GM21576 (cell line): ENCODE measurements at regions not wholly inside any gene's neighbourhood (a gene's known extent, or its start where the extent isn't known, plus 50 kb on each side); places are given as distances from the start of the nearest gene placed in this dataset.

ENCODE experiments used
- ATAC-seq: cut with Tn5 transposase; IDR thresholded peaks from one replicate; pipeline ENCODE4 v1.9.1; 2021; ENCODE audit warnings: mild to moderate bottlenecking, moderate library complexity; ENCODE audit not compliant: unreplicated experiment

DNA sequence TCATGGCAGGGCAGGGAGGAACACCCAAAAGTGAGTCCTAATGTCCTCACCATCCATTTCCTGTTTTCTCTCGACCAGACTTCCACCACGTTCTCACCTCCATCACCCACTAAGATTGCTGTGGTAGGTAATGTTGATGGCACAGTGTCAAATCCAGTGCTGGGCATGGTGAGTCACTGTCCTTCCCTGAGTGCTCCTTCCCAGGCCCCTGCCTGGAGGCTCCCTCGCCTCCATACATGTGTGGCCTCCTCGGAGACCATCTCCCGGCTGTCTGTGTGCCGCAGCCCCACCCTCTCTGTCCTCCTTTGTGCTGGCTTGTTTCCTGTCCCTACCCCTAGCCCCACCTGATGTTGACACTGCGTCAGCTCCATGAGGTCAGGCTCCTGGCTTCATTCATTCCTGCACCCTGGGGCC, 177.5 kb downstream of the SYK start:
- no peak for ATAC-seq

DNA sequence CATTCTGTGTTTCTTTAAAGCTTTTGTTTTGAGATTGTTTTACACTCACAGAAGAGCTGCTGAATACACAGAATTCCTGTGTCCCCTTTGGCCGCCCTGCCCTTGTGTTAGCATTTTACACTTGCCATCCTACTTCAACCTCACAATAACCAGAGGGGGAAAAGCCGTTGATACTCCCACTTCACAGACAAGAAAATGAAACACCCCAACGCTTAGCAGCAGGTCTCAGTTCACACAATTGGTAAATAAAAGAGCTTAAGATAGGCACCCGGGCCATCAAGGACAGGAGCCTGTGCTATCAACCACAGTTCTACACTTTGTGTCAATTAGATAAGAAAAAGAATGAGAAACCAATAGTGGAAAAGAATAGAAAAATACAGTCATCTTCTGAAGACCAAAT, 178.0 kb downstream of the SYK start:
- ATAC-seq = no peak

DNA sequence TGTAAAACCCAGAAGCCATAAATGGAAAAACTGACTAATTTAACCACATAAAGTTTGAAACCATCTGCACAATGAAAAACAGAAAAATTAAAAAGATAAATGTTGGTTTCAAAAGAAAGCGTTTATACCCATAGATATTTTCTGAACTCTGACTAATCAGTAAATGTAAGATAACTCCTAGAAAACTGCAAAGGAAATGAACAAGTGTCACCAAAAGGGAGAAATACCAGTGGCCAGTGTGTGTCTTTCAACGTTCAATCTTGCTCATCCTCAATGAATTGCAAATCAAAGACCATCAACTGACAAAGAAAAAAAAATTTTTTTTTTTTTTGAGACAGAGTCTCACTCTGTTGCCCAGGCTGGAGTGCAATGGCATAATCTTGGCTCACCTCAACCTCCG, 180.1 kb downstream of the SYK start:
- no peak for ATAC-seq

- ATAC-seq = no peak
These were observed 181.8 kb downstream of the SYK start for GRCh38 chr9:90983394-90983793.

DNA sequence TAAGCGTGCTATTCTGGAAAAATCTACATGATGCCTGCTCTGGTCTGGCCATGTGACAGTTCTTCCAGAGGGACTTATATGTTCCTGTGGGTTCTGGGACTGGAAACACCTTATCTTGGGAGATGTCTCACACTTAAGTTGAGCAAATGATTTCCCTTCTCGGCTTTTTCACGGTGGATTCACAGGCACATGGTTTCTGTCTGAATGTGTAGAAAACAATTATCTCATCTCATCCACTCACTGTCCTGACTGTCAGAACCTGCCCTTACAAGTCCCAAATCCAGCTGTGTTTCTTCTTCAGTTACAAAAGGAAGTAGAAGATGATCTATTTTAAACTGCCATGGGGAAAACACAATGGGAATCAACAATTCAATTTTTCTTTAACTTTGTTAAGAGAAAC, 184.0 kb downstream of the SYK start:
- ATAC-seq = no peak

DNA sequence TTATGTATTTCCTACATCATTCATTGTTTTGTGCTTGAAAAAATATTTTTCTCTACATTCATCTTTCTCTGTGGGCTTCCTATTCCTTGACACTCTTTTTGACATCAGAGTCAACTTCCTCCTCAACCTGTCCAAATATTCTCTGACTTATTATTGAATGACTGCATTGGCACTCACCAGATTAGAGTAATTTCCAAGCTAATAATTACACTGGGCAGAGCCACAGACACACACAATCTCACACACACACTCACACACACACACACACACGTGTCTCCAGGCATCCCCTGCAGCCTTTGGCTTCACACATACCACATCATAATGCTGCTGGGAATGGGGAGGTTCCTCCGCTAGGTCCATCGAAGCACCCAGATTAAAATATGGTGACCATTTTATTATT, 184.5 kb downstream of the SYK start:
- no peak for ATAC-seq

DNA sequence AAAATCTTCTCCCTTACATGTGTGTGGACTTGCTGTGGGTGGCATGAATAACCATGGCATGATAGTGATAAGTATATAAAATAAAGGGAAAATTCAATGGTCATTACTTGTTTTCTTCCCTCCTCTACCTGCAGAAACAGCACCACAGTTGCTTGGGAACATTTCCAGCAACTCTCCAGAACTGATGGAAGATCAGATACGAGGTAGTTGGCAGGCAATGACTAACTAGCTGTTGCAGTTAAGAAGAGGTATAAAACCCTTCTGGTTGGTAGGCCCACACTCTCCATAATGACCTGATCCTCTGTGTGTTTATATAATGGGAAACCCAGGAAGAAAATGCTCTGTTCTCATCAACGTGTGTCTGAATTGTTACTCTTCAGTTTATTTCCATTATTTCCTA, 185.9 kb downstream of the SYK start:
- ATAC-seq = no peak

- ATAC-seq = no peak
These were observed 186.7 kb downstream of the SYK start for GRCh38 chr9:90988318-90988717.

- ATAC-seq = no peak
These were observed 190.3 kb downstream of the SYK start for GRCh38 chr9:90991953-90992352.

- ATAC-seq = no peak
These were observed 193.9 kb downstream of the SYK start for GRCh38 chr9:90995516-90995915.

- no peak for ATAC-seq
These were observed 194.8 kb downstream of the SYK start for GRCh38 chr9:90996154-90997065.

- ATAC-seq = no peak
These were observed 197.0 kb downstream of the SYK start for GRCh38 chr9:90998573-90998972.

- ATAC-seq = no peak
These were observed 198.1 kb downstream of the SYK start for GRCh38 chr9:90999425-91000397.

DNA sequence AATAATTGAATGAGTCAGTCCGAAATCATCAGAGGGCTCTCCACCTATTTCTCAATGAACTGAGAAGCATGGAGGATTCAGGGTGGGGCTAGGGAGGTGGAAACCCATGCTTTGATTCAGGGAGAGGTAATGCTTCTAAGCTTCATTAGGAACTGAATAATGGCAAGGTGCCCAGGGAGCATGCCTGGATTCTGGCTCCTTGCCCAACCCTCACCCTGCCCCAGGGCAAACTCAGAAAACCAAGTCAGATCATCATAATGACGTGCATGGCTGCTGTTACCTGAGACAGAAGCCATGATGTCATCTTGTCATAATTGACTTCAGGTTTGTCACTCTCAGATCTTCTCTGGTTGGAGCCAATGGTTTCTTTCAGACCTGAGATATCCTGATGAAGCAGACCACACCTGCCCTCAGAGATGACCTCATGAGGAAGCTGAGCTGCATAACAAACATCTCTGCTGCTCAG, 199.6 kb downstream of the SYK start:
- ATAC-seq = no peak

- no peak for ATAC-seq
These were observed 202.9 kb downstream of the SYK start for GRCh38 chr9:91004484-91004883.

DNA sequence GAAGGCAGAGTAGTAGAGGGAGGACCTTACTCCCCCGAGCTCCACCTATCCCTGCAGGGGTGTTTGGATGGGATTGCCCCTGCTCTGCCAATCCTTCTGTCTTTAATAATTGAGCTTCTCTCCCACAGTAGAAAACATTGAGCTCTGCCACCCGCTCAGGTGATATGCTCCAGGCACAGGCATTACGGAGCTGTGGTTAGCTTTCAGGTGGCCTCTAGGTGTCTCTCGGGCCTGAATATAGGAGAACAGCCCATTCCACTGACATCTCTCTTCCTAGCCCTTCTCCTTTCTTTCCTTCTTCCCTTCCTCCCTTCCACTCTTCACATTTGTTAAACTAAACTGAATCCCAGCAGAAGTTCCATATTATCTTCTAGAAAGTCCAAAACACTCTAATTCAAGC, 203.4 kb downstream of the SYK start:
- no peak for ATAC-seq

DNA sequence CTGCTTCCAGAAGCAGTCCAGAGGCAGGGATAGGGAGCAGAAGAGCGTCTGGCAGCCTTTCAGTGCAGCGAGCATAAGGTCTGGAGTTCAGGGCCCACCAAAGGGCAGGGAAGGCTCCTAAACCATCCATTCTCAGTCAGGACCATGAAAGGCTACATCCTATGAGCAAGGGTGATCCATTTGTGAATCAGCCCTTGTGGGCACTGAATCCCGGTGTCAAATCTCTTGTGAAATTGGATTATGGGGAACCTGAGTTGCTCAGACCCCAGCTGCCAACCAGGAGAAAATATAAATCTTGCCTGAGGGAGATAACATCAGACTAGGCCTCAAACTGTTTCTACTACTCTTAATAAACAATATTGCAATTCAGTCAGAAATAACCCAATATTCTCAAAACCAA, 204.4 kb downstream of the SYK start:
- ATAC-seq = no peak

GRCh38 chr9:91008568-91008967, 206.9 kb downstream of the SYK start:
- no peak for ATAC-seq

GRCh38 chr9:91011891-91012290, 210.3 kb downstream of the SYK start:
- ATAC-seq = no peak

GRCh38 chr9:91012933-91013841, 211.6 kb downstream of the SYK start:
- no peak for ATAC-seq

GRCh38 chr9:91017245-91017644, 215.6 kb downstream of the SYK start:
- no peak for ATAC-seq
